Occipital lobe (tissue), 1 donor: ENCODE measurements at regions not wholly inside any gene's neighbourhood (a gene's known extent, or its start where the extent isn't known, plus 50 kb on each side); places are given as distances from the start of the nearest gene placed in this dataset.

Experiments used
- DNase-seq: peaks from one replicate; lab custom pipeline; 2025; lab: John Stamatoyannopoulos, UW

DNA sequence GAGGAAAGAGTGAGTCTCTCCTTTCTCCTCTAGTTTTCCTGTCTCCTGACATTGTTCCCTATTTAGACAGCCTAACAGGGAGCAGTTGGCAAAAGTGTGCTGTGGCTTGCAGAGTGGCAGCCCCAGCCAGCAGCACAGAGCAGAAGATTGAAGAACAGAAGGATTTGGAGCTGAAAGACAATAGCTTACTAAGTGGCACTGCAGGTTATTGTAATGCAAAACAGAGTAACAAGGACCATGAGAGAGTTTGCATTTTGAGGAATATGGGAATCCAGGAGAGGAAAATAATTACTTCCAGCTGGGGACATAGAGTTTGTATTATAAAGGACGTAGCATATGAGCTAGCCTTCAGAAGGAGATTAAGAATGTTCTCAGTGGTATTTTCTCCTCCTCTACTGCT, 342.4 kb downstream of the AKAIN1 start:
- DNase-seq, result no peak

DNA sequence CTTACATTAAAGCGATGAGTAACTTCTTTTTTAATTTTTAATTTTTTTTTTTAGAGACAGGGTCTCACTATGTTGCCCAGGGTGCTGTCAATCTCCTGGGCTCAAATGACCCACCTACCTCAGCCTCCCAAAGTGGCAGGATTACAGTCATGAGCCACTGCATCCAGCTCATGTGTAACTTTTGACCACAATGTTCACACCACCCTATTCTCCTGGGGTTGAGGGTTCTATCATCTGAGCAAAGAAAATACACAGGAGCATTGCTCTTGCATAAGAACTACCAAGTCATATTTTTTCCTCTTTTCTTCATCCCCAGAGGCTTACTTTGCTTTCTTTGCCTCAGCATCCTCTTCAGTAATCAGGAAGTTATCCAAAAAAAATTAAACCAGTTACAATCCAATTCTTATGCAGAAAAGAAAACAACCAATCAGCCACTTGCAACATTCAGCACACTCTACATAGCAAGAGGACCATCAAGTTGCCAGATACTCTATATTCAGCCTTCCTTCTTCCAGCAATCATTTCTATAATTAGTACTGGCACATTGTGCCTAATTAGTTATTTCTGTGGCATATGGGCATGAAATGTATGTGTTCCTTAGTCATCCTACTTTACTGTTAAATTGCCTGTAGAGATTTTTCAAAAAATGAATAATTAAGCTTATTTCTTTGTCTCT, 345.6 kb downstream of the AKAIN1 start:
- no peak for DNase-seq

DNA sequence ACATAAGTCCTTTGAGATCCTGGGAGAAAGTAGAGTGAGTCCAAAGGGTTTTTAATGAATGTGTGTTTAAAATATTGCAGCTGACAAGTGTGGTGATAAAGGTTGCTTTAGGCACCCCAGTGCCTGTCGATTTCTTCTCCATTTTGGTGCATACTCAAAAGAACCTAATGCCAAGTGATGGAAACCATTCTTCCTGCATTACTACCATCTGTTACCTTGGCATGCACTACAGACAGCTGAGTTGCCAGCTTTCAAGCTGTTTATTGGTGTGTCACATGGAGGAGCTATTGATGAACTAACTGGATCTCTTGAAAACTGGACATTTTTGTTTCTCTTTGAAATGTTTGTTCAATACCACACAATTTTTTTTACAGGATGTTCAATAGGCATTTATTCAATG, 350.0 kb downstream of the AKAIN1 start:
- no peak for DNase-seq

DNA sequence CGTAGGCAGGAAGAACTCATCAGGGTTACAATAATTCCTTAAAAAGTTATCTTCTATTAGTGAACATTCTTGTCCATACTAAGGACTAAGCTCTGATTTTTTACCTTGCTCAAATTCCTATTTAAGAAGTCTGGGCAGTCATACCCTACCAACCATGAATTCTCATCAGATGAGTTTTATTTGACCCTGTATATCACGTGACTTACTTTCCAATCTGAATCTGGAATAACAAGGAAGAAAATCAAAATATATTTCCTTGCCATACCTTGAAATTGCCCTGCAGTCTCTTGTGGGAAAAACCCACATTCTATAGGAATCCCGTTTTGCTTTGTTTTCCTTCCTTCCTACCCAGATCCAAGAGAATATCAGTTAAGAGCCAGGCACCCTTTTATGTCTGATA, 352.7 kb downstream of the AKAIN1 start:
- DNase-seq, result no peak

DNA sequence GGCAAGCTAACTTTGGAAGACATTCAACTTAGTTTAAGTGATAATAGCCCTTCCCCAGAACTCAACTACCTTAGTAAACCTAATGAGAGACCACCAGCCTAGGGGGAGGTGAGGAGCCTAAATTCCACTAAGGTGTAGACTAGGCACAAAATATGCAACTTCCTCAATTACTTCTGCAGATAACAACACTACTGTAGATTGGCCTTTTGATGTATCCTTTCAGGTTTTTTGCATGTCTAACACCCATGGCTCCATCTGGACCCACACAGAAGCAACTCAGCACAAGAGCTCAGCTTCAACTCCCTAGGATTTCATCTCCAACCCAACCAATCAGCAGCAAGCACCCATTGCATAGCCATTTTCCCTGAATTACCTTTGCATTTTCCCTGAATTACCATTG, 353.3 kb downstream of the AKAIN1 start:
- DNase-seq, result no peak

DNA sequence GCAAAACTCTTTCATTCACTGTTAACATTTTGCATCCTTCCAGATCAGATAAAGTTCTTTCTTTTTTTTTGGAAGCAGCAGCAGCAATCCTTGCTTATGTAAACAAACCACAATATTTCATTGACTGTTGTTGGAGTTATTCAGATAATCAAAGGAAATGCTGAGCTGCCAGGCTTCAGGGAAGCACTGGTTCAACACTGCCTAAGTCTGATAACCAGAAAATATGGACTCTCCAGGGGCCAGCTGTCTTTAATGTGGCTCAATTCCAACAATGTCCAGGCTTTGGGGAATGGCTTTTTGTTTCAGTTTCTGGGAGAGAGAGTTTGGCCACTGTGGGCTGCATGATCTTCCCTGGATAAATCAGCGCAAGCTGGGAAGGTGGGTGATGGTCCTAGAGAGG, 354.3 kb downstream of the AKAIN1 start:
- DNase-seq, result no peak

DNA sequence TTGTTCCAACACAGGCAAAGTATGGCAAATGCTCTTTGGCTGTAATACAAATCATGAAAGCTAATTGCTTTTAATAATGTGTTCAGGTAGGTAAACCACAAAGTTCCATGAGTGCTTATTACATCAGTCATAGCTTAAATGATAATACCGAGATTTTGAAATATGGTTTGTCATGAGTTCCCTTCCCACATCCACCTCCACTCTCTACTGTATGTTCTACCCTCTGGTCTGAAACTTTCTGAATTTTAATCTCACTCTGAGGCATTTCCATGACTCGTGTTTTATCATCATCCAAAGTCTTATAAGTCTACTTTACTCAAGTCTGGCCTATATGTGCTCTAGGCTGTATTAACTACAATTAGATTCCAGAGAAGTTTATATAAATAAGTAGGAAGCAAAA, 354.8 kb downstream of the AKAIN1 start:
- DNase-seq, result no peak

DNA sequence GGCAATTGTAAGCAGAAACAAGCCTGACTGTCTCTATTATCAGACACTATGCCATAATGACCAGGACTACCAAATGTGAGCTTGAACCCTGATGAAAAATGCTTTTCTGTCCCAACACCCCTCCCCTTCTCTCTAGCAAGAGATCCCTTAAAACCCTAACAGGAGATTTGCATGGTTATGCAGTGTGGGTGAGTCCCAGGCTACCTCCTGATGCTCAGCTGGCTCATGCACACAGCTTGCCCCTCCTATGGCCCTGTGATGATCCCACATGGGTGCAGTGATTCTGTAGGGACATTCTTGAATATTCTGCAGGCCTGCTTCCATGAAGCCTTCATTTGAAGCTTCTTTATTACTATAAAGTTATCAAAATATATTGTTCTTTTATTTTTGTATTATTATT, 357.4 kb downstream of the AKAIN1 start:
- DNase-seq, result no peak

DNA sequence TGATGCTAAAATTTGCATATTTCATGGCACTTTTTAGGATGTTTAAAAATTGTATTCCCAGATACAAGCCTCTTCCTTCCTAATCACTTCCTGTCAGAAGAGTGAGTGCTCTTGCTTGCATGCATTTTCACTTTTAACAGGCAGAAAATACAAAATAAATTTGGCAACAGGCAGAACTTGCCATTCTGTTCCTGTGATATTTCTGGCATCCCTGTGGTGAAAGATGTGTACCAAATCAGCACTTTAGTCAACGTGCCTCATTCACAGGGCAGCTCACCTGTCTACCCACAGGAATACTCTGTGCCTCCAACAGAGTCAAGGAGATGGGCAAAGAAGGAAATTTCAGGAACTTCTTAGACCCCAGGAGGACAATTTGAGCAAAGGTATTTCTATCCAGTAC, 360.9 kb downstream of the AKAIN1 start:
- no peak for DNase-seq

DNA sequence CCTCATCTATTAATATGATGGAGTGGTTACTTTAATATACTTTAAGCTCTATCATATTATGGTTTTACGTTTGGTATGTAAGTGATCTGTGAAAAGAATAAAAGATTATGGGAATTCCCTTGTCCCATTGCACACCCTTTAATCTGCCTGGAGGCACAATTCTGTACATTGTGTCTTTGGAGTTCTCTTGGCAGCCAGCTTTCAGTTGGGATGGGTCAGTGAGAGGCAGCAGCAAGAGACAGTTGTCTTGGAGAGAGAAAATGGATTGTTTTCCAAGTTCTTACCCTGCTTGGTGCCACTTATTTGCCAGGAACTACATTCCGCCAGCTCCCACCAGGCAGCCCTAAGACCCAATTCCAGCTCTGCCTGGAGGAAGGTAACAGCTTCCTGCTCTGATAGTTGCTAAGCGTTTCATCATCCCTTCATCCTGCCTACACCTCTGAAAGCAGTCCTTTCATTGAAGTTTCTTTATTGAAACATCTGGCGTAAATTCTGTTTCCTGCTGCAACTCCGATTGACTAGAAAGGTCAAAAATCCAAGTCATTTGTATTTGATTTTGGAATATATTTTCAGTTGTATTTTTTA, 365.2 kb downstream of the AKAIN1 start:
- DNase-seq, result no peak

DNA sequence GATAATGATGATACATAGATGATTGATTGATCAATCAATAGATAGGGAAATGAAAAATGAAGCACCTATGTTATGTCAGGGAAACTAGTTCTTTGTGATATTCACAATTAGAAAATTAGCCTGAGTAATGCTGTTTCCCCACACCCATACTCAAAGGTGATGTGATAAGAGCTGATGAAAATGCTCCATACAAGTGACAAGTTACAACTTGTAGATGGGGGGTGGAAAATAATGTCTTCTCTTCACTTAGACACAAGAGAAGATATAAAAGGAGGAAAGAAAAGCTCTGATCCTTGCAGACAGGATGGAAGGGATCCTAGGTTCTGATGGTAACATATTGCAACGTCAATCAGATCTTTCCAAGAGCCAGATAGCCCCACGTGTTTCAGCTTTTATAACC, 365.9 kb downstream of the AKAIN1 start:
- no peak for DNase-seq

DNA sequence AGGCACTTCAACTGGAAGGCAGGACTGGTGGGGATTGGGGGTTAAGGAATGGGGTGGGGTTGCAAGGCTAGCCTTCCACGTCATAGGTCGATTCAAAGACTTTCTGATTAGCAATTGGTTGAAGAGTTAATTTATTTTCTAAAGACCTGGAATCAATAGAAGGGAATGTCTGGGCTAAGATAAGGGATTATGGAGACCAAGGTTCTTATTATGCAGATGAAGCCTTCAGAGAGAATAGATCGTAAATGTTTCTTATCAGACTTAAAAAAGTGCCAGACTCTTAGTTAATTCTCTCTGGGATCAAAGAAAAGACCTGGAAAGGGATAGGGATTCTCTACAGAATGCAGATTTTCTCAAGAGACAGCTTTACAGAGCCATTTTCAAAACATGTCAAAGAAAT, 368.0 kb upstream of the DLGAP1 start:
- no peak for DNase-seq

DNA sequence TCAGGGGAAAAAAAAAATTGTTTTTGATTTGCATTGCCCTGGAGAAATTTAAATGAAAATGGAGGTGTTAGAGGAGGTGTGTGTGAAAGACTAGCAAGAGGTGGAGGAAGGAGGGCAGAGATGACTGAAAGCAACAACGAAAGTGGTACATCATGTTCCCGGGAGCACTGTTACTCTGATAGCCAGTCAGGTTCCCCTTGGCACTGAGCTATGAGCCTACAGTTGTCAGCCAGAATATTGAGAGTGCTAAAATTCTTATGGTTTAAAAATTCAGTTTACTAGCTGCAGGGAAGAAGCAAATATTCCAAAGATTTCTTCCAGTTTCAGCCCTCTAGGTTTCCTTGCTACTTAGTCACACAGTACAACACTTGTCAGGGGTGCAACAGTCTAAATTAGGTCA, 366.7 kb upstream of the DLGAP1 start:
- no peak for DNase-seq

DNA sequence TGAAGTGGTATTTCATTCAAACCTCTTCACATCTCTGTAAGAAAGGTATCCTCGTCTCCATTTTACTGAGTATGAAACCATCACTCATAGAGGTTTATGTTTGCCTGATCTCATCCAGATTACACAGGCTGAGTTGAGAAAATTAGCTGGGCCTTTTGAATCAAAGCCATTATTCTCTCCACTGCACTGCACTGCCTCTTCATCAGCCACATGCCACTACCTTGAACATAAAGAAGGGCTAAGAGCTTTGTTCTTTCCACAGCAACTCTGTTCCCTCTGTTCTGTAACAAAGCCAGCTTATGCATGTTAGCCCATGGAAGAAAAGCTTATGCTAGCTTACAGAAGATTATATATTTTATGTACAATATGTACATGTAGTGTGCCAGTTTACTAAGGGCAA, 362.6 kb upstream of the DLGAP1 start:
- DNase-seq, result no peak

DNA sequence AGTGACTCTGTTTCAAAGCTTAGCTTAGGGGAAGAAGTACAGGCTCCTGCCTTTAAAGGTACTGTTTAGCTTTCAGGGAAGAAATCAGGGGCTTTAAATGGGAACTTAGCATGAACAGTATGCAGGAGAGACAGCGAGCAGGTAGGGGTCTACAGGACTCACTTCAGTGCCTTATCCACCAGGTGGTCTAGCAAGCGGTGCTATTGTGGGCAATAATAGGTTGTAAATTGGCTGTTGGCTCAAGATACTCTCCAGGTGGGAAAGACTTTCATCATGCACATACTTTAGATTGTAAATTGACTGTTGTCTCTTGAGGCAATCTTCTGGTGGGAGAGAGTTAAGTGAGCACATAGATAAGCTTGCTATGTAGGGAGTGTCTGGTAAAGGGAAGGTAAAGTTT, 358.6 kb upstream of the DLGAP1 start:
- DNase-seq, result no peak

DNA sequence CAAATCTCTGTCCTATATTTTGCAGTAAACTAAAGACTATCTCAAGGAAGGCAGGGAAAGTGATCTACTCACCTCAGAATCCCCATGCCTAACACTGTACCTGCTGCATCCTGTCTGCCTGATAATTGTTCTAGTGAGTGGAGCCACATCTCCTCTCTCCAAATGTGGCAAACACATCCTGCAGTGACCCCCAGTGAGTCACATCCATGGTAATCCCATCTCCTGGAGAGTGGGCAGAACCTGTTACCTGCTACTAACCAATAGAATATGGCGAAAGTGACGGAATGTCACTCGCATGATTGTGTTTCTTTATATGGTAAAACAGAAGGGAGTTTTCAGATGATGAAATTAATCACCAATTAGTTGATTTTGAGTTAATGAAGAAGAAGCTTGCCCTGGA, 353.8 kb upstream of the DLGAP1 start:
- no peak for DNase-seq

DNA sequence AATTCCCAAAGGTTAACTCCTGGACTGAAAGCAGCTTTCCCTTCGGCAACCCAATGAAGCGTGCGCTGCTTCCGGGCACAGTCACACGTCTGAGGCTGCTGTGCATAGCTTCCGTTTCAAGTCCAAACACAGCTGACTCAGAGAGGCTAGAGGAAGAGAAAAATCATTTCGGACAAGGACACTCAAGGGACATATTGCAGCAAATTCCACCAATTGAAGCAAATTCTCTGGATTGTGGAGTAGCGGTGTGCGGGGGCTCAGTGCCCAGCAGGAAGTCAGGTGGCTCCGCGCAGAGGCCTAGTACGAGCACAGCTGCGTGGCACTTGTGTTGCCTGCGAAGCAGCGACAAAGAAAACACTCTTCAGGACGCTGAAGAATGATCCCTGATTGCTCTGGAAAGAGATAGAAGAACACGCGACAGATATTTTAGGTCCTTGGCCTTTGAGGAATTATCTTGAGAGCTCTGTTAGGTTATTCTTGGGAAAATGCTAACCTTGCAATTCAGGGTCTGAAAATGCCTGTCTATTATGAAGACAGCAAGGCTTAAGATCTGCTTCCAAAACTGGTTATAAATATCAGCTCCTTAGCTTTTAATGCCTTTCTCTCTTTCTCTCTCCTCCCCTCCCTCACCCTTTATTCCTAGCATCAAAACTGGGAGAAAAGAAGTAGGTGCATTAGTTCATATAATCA, 352.6 kb upstream of the DLGAP1 start:
- no peak for DNase-seq

DNA sequence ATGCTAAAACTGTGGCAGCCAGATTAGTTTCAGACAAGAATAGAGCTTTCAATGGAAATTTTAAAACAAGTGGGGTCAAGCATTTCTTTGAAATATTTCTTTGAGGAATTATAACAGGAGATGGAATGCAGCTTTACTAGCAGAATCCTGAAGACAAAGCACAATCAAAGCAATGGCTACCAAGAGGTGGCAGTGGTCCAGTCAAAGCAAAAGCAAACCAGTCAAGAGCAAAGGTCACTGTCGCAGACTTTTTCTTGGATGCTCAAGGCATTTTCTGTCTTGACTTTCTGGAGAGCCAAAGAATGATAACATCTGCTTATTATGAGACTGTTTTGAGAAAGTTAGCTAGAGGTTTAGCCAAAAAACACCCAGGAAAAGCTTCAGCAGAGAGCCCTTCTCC, 351.2 kb upstream of the DLGAP1 start:
- DNase-seq, result no peak

DNA sequence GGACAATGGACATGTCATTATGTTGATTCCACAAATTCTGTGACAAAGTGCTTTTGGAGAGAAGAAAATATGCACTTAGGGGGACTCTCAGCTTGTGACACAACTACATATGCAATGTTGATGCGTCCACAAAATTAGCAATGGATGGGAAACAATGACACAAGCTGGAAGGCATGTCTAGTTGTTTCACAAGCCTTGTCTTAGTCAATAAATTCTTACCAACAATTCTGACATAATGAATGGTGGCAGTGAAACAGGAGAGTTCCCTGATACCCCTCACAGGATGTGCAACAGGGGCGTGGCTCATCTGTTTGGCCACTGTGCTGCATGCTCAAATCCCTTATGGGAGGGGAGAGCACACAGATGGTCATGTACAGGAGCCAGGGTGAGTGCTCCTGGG, 347.2 kb upstream of the DLGAP1 start:
- DNase-seq, result no peak

DNA sequence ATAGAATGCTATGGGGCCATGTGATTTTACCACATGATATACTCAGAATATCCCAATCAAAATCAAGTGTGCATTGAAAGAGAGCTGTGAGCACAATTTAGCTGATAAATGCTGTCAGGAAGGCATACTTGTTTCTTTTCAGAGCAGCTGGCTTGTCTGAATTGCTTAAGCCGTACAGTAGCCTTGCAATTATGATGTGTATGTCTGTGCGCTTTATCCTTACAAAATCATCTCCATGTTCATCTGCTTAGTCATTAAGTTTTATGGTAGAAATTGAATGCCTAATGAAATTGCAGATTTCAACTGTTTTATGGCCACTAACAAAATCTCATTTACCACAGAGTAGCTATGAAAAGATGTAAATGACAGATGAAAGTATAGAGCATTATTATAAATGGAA, 346.0 kb upstream of the DLGAP1 start:
- no peak for DNase-seq

DNA sequence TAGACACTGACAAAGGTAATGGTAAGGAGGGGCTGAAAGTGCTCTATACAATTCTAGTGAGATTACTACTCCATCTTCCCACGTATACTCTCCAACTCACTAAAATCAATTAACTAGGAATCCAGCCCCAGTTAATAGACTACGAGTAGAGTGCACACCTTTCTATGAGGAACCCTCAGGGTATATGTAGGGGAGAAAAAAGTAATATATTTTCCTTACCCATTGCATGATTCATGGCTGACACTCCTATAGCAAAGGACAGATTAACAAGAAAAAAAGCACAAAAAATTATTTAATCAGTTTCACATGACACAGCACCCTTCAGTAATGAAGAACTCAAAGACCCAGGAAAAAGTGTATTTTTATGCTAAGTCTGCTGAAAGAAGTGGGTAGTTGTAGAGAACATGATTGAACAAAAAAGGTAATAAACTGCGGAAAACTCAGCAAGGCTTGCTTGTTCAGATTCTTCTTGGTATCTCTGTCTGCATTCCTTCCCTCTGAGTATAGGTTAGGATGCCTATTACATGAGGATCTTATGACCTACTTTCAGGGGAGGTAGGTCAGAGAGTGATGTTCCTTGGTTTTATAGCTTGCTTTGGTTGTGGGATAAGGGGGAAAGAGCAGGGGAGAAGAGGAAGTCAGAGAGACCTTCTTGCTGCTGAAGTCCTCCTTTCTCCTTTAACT, 342.0 kb upstream of the DLGAP1 start:
- DNase-seq, result no peak

DNA sequence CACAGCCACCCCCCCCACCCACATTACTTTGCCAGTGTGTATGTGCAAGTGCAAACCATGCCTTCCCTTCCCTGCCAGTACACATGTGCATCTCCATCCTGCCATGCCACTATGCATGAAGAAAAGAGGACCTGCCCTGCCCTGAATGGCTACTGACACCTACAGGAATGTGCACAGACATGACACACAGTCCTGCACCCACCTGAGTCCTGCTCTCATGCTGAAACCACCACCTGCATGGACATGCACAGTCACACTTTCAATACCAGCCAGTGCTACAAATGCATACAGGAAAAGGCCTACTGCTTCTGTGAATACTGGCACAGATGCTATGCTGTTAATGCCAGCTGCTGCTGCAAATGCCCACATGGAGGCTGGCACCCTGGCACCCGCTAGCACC, 334.4 kb upstream of the DLGAP1 start:
- no peak for DNase-seq

DNA sequence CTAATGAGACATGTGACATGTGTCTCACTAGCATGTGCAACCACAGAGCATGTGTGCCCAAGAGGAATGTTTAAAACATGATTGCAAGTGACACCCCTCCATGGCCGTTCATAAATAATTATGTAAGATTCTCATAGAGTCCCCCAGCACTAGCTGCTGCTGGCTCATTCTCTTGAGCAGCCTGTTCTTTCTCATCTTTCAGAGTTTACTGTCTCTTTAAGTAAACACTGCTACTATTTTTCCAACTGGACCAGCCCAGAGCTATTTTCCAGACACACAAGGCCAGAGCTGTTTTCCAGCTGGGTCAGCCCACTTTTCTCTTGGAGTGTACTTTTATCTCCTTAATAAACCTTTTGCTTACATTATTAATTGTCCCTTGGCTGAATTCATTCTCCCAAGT, 326.8 kb upstream of the DLGAP1 start:
- DNase-seq, result no peak
